Activated T-cell treated with anti-CD3 and anti-CD28 coated beads for 24 hours (primary cell): ENCODE measurements at regions not wholly inside any gene's neighbourhood (a gene's known extent, or its start where the extent isn't known, plus 50 kb on each side); places are given as distances from the start of the nearest gene placed in this dataset.

ENCODE experiments used
- DNase-seq: peaks from one replicate; pipeline ENCODE4 v3.0.0-alpha.2; 2020; ENCODE audit warnings: low read depth

DNA sequence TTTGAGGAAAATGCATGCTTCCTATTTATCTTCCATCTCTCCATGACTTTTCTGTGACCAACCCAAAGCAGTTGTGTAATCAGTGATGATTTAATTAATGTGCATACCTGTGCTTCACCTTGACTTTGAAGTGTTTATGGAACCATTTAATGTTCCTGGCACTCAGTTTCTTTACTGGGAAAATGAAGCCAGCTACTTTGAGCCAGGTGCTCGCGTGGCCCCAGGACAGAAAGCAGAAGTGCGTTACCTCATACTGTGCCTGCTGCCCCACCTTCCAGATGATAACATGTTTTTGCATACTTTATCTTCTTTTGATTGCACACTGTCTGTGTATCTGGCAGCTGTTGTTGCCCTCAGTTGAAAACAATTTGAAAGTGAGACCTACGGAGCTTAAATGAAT lies 61.3 kb downstream of the PMAIP1 start:
- no peak for DNase-seq

DNA sequence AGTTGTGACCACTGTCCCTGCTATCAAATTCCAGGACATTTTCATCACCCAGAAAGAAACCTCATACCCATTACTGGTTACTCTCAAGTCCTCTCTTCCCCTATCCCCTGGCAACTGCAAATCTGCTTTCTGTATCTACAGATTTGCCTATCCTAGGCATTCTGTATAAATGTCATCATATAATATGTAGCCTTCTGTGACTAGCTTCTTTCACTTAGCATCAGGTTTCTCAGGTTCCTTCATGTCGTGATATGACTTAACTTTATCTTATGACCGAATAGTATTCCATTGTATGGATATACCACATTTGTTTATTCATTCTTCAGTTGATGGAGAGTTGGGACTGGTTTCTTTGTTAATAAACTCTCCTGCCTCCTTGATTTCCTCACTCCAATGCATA lies 60.5 kb downstream of the PMAIP1 start:
- no peak for DNase-seq

DNA sequence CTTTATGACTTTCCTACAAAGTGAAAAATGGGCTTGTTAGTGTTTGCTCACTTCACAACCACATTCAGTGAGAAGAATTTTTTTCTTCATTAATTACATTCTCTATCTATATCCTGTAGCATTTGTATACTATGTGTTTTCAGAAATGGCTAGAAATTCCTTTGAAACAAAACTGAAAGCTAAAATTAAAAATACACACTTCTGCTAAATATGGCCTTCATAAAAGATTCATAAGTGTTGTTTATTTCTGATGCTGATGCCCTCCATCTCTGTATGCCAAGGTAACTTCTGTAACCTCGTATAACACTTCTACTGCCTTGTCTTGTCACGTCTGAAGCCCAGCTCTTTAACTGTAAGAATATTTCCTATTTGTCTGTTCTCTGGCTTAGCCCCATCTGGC lies 59.8 kb downstream of the PMAIP1 start:
- DNase-seq = no peak

DNA sequence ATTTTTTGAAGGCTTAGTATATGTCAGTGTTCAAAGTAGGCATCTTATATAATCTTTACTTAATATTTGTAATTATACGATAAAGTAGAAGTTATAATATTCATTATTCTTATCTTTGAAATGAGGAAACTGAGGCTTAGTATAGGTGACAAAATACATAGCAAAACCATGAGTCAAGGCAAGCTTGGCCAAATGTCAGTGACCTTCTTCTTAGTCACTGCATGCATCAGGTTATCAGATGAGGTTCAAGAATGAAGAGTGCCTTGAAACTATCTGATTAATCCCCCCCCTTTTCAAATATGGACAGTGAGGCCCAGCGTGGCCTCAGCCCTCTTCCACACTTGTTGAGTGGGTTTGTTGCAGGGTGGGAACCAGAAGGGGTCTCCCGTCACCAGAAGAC lies 59.3 kb downstream of the PMAIP1 start:
- no peak for DNase-seq

DNA sequence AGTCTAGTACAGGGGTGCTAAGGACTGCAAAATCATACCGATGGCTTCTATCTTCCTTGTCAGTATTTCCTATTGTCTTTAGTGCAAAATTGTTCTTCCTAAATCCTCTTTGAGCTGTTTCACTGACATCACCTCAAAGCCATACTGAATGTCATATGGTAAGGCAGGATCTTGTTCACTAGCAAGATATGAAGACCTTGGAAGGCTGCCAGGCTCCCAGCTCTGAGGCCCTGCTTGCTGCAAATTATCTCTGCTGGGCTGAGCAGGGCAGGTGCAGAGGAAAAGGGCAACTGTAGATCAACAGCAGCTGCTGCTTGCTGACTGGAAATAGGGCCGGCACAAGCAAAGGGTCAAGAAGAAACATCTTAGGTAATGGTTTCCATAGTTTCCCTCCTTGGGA lies 58.2 kb downstream of the PMAIP1 start:
- DNase-seq = no peak

DNA sequence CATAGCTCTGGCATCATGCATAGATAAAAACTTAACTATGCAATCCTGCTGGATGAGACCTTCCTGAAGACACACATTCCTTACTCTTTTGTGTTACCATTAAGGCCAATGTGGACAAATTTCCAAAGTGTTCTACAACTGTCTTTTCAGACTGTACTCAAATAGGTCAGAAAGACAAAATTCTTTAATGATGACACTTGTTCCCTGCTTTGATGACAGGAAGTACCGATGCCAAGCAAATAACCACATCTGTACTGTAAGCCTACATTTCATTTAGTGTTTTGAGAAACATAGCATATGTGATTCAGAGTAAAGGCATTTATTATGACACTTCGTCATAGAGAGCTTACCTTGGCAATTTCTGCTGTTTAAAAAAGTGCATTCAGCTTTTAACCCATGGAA lies 55.0 kb downstream of the PMAIP1 start:
- DNase-seq = no peak

DNA sequence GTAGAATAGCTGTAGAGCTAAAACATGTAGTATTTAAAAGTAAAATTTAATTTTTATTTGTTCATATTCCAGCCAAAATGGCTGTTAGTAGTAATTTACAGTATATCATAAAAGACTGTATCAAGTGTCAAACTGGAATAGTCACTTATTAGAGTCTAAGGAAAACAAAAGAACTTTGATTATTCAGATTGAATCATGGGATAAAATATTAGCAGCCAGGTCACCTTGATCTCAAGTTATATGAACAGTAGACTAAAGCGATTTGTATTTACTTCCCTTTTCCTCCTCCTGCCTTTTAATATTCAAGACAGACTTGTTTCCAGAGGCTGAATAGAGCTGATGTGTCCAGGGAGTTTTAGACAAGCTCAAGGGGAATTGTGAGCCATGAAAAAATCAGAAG lies 54.4 kb downstream of the PMAIP1 start:
- no peak for DNase-seq
